ENCODE measurements at regions not wholly inside any gene's neighbourhood (a gene's known extent, or its start where the extent isn't known, plus 50 kb on each side); places are given as distances from the start of the nearest gene placed in this dataset.

DNA sequence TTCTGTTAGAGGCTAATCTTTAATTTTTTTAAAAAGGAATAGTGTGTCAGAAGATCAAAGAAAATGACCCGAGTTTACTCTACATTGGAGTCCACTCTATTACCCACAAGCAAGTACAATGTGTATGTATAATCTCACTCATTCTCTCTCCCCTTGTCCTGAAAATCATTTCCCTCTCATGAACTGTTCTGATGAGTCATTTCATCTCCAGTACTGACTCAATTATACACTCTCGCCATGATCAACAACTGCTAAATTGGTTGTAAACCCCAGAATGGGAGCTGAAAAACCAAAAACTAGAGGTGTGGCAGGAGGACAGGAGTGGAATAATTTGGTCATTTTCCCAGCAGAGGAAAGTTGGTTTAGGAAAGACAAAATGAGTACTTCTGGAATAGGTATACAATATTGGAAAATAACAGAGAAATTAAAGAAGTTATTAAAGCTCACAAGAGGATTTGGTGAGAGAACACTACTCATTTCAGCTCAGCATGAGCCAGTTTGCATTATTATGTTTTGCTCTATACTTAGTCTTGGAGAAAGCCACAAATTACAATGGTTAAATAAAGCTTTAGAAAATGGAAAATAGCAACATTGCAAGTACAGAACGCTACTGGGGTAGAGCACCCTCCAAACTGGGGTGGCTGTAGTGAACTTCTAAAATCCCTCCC, 144.3 kb upstream of the PFN2 start:
- TF ChIP-seq MAX (IDR thresholded peaks at IDR 0.05) (no peak), POLR2AphosphoS5 (IDR thresholded peaks at IDR 0.05; ENCODE audit: low read depth, low read length) (no peak), SIX5 (IDR thresholded peaks at IDR 0.05; ENCODE audit: low read depth, low read length) (no peak), RNF2 (IDR thresholded peaks at IDR 0.05; ENCODE audit: borderline replicate concordance, low read depth, low read length, missing control alignments, poor library complexity, severe bottlenecking) (no peak)
- TF ChIP-seq, protein P1, sequence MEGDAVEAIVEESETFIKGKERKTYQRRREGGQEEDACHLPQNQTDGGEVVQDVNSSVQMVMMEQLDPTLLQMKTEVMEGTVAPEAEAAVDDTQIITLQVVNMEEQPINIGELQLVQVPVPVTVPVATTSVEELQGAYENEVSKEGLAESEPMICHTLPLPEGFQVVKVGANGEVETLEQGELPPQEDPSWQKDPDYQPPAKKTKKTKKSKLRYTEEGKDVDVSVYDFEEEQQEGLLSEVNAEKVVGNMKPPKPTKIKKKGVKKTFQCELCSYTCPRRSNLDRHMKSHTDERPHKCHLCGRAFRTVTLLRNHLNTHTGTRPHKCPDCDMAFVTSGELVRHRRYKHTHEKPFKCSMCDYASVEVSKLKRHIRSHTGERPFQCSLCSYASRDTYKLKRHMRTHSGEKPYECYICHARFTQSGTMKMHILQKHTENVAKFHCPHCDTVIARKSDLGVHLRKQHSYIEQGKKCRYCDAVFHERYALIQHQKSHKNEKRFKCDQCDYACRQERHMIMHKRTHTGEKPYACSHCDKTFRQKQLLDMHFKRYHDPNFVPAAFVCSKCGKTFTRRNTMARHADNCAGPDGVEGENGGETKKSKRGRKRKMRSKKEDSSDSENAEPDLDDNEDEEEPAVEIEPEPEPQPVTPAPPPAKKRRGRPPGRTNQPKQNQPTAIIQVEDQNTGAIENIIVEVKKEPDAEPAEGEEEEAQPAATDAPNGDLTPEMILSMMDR (IDR thresholded peaks at IDR 0.05; ENCODE audit: control extremely low read depth in 1 of 3, insufficient read depth in 1 of 3, low read depth in 1 of 3, low read length in 3 of 3) = no peak
- TF ChIP-seq, protein P2, sequence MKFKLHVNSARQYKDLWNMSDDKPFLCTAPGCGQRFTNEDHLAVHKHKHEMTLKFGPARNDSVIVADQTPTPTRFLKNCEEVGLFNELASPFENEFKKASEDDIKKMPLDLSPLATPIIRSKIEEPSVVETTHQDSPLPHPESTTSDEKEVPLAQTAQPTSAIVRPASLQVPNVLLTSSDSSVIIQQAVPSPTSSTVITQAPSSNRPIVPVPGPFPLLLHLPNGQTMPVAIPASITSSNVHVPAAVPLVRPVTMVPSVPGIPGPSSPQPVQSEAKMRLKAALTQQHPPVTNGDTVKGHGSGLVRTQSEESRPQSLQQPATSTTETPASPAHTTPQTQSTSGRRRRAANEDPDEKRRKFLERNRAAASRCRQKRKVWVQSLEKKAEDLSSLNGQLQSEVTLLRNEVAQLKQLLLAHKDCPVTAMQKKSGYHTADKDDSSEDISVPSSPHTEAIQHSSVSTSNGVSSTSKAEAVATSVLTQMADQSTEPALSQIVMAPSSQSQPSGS (IDR thresholded peaks at IDR 0.05; ENCODE audit: low read length) = no peak
